ENCODE measurements at regions not wholly inside any gene's neighbourhood (a gene's known extent, or its start where the extent isn't known, plus 50 kb on each side); places are given as distances from the start of the nearest gene placed in this dataset.

GRCh38 chr11:38315151-38315550 lies 1717.1 kb upstream of the RAG2 start:
- WGBS, 3 donors = 96 to 100% (median 100%) methylated on average over 1 of the region's 1 CpG

GRCh38 chr11:38307455-38307854 lies 1709.4 kb upstream of the RAG2 start:
- Histone ChIP-seq H3K9me3 (no peaks in the 10 kb centered on the region), H3K4me3 (no peak overlapping the region), H3K27ac (no peak overlapping the region), H3K36me3 (no peaks in the 10 kb centered on the region), H3K27me3 (no peaks in the 10 kb centered on the region), H3K4me1 (ENCODE audit: insufficient read depth) (peaks cover 1% of the 10 kb centered on the region)
- no peak for DNase-seq
- no peak for TF ChIP-seq EP300 (IDR thresholded peaks at IDR 0.05)
- no peak for TF ChIP-seq POLR2A (IDR thresholded peaks at IDR 0.05)
- TF ChIP-seq CTCF (IDR thresholded peaks at IDR 0.05) = no peak
- intact Hi-C loops (cut with DNase I) = no loop called here
- 64 to 75% (median 73%) methylated on average over 1 of the region's 1 CpG for WGBS, 3 donors

More at GRCh38 chr11:38315151-38315550, 1717.1 kb upstream of the RAG2 start:
- Histone ChIP-seq H3K9me3 (no peaks in the 10 kb centered on the region), H3K4me3 (no peak overlapping the region), H3K27ac (no peak overlapping the region), H3K27me3 (no peaks in the 10 kb centered on the region), H3K4me1 (ENCODE audit: insufficient read depth) (no peaks in the 10 kb centered on the region), H3K36me3 (no peaks in the 10 kb centered on the region)
- TF ChIP-seq POLR2A (IDR thresholded peaks at IDR 0.05) (no peak), EP300 (IDR thresholded peaks at IDR 0.05) (no peak), CTCF (IDR thresholded peaks at IDR 0.05) (no peak)
- no peak for DNase-seq
- intact Hi-C loops (cut with DNase I) = no loop called here

- TF ChIP-seq CTCF (IDR thresholded peaks at IDR 0.05) (no peak), POLR2A (IDR thresholded peaks at IDR 0.05) (no peak), EP300 (IDR thresholded peaks at IDR 0.05) (no peak)
- DNase-seq = no peak
- H3K4me3 ChIP-seq = no peak overlapping the region
- peaks cover 1% of the 10 kb centered on the region for H3K4me1 ChIP-seq (ENCODE audit: insufficient read depth)
- H3K27me3 ChIP-seq = no peaks in the 10 kb centered on the region
- intact Hi-C loops (cut with DNase I) = no loop called here
- H3K27ac ChIP-seq = no peak overlapping the region
- no peaks in the 10 kb centered on the region for H3K36me3 ChIP-seq
- H3K9me3 ChIP-seq = no peaks in the 10 kb centered on the region
- whole genome bisulfite sequencing, 3 donors = 63 to 74% (median 72%) methylated on average over 6 of the region's 6 CpGs
Measured at GRCh38 chr11:38305682-38306081, 1707.6 kb upstream of the RAG2 start.

GRCh38 chr11:38304926-38305325 lies 1706.9 kb upstream of the RAG2 start:
- intact Hi-C loops (cut with DNase I) = no loop called here
- Histone ChIP-seq H3K4me3 (no peak overlapping the region), H3K4me1 (ENCODE audit: insufficient read depth) (peaks cover 1% of the 10 kb centered on the region), H3K27ac (no peak overlapping the region), H3K36me3 (no peaks in the 10 kb centered on the region), H3K9me3 (no peaks in the 10 kb centered on the region), H3K27me3 (no peaks in the 10 kb centered on the region)
- 66 to 71% (median 66%) methylated on average over 2 of the region's 2 CpGs for WGBS, 3 donors
- TF ChIP-seq CTCF (IDR thresholded peaks at IDR 0.05) (no peak), POLR2A (IDR thresholded peaks at IDR 0.05) (no peak), EP300 (IDR thresholded peaks at IDR 0.05) (no peak)
- DNase-seq = no peak

GRCh38 chr11:38302564-38302963 lies 1704.5 kb upstream of the RAG2 start:
- WGBS, 3 donors = 0% methylated on average over 1 of the region's 1 CpG
- TF ChIP-seq EP300 (IDR thresholded peaks at IDR 0.05) = no peak
- no peak for TF ChIP-seq CTCF (IDR thresholded peaks at IDR 0.05)
- intact Hi-C loops (cut with DNase I) = no loop called here

More at GRCh38 chr11:38302564-38302963, 1704.5 kb upstream of the RAG2 start:
- Histone ChIP-seq H3K9me3 (no peaks in the 10 kb centered on the region), H3K36me3 (no peaks in the 10 kb centered on the region), H3K4me1 (ENCODE audit: insufficient read depth) (peaks cover 1% of the 10 kb centered on the region), H3K27ac (no peak overlapping the region), H3K4me3 (no peak overlapping the region), H3K27me3 (no peaks in the 10 kb centered on the region)
- no peak for DNase-seq

Measured in ovary (tissue), 7 donors.